WTC11 (cell line): ENCODE measurements at regions not wholly inside any gene's neighbourhood (a gene's known extent, or its start where the extent isn't known, plus 50 kb on each side); places are given as distances from the start of the nearest gene placed in this dataset.

ENCODE experiments used
- ATAC-seq: fragments of 200-7000 bp; cut with Tn5 transposase; 2 replicates; pipeline ENCODE4 v1.10.0; 2021; ENCODE audit warnings: mild to moderate bottlenecking, moderate library complexity
- CTCF ChIA-PET: fragments of 300-600 bp; sonication (Branson Sonifier 250); formaldehyde crosslinking; loops from one replicate; lab custom pipeline; 2021; ENCODE audit warnings: antibody characterized with exemption; lab: Charles Lee
- POLR2A ChIA-PET: fragments of 350-600 bp; sonication (Branson Sonifier 250); formaldehyde crosslinking; loops from one replicate; lab custom pipeline; 2021; ENCODE audit warnings: antibody characterized with exemption; lab: Charles Lee
- DNase-seq: peaks from one replicate; pipeline ENCODE4 v3.0.0; 2021; ENCODE audit warnings: low spot score
- H3K27ac Mint-ChIP-seq: 2 replicates; pipeline ENCODE4 v1.8.0; 2021; ENCODE audit warnings: mixed read lengths
- H3K27me3 Mint-ChIP-seq: 2 replicates; pipeline ENCODE4 v1.8.0; 2021; ENCODE audit warnings: low read depth, mild to moderate bottlenecking, moderate library complexity, mixed read lengths
- H3K36me3 Mint-ChIP-seq: 2 replicates; pipeline ENCODE4 v1.8.0; 2021; ENCODE audit warnings: mixed read lengths
- H3K4me1 Mint-ChIP-seq: 2 replicates; pipeline ENCODE4 v1.8.0; 2022; ENCODE audit warnings: mixed read lengths
- H3K4me3 Mint-ChIP-seq: 2 replicates; pipeline ENCODE4 v1.8.0; 2021; ENCODE audit warnings: mild to moderate bottlenecking, moderate library complexity, mixed read lengths
- H3K9me3 Mint-ChIP-seq: 2 replicates; pipeline ENCODE4 v1.8.0; 2021; ENCODE audit warnings: mixed read lengths
- GABPB1 ChIP-seq: sonication (generic); formaldehyde crosslinking; IDR thresholded peaks from 2 replicates; pipeline ENCODE4 v1.8.1; 2023; ENCODE audit warnings: mild to moderate bottlenecking, missing genetic modification reagents
- OVOL2 ChIP-seq: fragments of 250-450 bp; sonication (Bioruptor Pico); IDR thresholded peaks from 2 replicates; pipeline ENCODE4 v1.9.0; 2021; ENCODE audit warnings: mild to moderate bottlenecking, borderline replicate concordance
- TEAD1 ChIP-seq: sonication (generic); formaldehyde crosslinking; IDR thresholded peaks from 2 replicates; pipeline ENCODE4 v1.8.0; 2022; ENCODE audit warnings: mild to moderate bottlenecking, missing genetic modification reagents
- ZBTB21 ChIP-seq: sonication (generic); formaldehyde crosslinking; IDR thresholded peaks from 2 replicates; pipeline ENCODE4 v1.8.1; 2023; ENCODE audit warnings: mild to moderate bottlenecking, missing genetic modification reagents, borderline replicate concordance
- ZNF396 ChIP-seq: fragments of 250-450 bp; sonication (Bioruptor Pico); IDR thresholded peaks from 2 replicates; pipeline ENCODE4 v1.8.0; 2021; ENCODE audit warnings: mild to moderate bottlenecking, moderate library complexity, borderline replicate concordance
- ZNF671 ChIP-seq: fragments of 250-450 bp; sonication (Bioruptor Pico); IDR thresholded peaks from 2 replicates; pipeline ENCODE4 v1.8.0; 2021; ENCODE audit warnings: mild to moderate bottlenecking
- TF ChIP-seq, protein P1 (sequence below): sonication (generic); formaldehyde crosslinking; IDR thresholded peaks from 2 replicates; pipeline ENCODE4 v1.8.0; 2022; ENCODE audit warnings: mild to moderate bottlenecking, missing genetic modification reagents
- TF ChIP-seq, protein P2 (sequence below): sonication (generic); formaldehyde crosslinking; IDR thresholded peaks from 2 replicates; pipeline ENCODE4 v1.8.1; 2022; ENCODE audit warnings: mild to moderate bottlenecking, moderate library complexity, missing genetic modification reagents
- TF ChIP-seq, protein P3 (sequence below): fragments of 250-450 bp; sonication (Bioruptor Pico); IDR thresholded peaks from 2 replicates; pipeline ENCODE4 v1.9.0; 2021; ENCODE audit warnings: mild to moderate bottlenecking
- TF ChIP-seq, protein P4 (sequence below): sonication (generic); formaldehyde crosslinking; IDR thresholded peaks from 2 replicates; pipeline ENCODE4 v1.8.0; 2023; ENCODE audit warnings: missing genetic modification reagents
- TF ChIP-seq, protein P5 (sequence below): fragments of 250-450 bp; sonication (Bioruptor Pico); IDR thresholded peaks from 2 replicates; pipeline ENCODE4 v1.9.0; 2021; ENCODE audit warnings: mild to moderate bottlenecking, borderline replicate concordance
- TF ChIP-seq, protein P6 (sequence below): sonication (generic); formaldehyde crosslinking; IDR thresholded peaks from 2 replicates; pipeline ENCODE4 v1.8.0; 2022; ENCODE audit warnings: mild to moderate bottlenecking, missing genetic modification reagents
- TF ChIP-seq, protein P7 (sequence below): fragments of 250-450 bp; sonication (Bioruptor Pico); IDR thresholded peaks from 2 replicates; pipeline ENCODE4 v1.9.0; 2021; ENCODE audit warnings: mild to moderate bottlenecking
- TF ChIP-seq, protein P8 (sequence below): sonication (generic); formaldehyde crosslinking; IDR thresholded peaks from 2 replicates; pipeline ENCODE4 v1.8.0; 2023; ENCODE audit warnings: mild to moderate bottlenecking, missing genetic modification reagents

DNA sequence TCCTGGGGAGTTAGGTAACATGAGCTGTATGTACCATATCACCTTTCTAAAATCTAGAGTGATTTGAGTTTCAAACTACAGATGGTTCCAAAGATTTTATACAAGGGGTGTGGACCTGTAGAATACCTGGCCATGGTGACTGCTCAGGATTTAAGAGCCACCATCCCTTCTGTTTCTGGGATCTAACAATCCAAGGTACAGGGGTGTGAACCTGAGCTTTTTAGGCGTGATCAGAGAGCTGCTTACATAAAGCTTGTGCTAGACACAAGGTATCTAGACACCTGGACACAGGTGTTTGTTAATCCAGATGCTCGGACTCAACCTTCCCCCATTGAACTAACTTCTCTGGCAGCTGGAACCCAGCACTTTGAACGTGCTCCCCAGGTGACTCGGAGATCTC, 516.4 kb downstream of the RPS24 start (continued):
- TF ChIP-seq, protein P1, sequence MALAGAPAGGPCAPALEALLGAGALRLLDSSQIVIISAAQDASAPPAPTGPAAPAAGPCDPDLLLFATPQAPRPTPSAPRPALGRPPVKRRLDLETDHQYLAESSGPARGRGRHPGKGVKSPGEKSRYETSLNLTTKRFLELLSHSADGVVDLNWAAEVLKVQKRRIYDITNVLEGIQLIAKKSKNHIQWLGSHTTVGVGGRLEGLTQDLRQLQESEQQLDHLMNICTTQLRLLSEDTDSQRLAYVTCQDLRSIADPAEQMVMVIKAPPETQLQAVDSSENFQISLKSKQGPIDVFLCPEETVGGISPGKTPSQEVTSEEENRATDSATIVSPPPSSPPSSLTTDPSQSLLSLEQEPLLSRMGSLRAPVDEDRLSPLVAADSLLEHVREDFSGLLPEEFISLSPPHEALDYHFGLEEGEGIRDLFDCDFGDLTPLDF (CRISPR knock-in tag) = no peak
- TF ChIP-seq, protein P2, sequence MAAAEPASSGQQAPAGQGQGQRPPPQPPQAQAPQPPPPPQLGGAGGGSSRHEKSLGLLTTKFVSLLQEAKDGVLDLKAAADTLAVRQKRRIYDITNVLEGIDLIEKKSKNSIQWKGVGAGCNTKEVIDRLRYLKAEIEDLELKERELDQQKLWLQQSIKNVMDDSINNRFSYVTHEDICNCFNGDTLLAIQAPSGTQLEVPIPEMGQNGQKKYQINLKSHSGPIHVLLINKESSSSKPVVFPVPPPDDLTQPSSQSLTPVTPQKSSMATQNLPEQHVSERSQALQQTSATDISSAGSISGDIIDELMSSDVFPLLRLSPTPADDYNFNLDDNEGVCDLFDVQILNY (CRISPR knock-in tag) = no peak
- TF ChIP-seq ZNF396 (CRISPR knock-in tag) = no peak
- TF ChIP-seq, protein P3, sequence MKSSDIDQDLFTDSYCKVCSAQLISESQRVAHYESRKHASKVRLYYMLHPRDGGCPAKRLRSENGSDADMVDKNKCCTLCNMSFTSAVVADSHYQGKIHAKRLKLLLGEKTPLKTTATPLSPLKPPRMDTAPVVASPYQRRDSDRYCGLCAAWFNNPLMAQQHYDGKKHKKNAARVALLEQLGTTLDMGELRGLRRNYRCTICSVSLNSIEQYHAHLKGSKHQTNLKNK (CRISPR knock-in tag) = no peak

DNA sequence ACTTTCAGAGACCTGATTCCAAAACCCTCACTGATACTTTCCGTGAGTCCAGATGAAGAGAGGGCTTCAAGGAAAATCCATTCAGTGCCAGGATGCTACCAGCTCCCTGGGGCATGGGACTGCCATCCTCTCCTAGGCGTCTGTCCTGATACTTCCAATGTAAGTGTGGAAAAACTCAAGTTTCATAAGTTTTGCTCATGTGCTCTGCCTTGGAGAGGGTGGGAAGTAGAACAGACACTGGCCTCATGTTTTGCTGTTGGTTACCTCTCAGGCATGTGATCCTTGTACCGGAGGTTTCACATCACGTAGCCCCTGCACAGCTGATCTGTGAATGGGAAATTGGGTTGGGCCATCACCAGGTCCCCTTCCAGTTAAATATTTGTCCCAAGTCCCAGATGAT, 517.1 kb downstream of the RPS24 start:
- CTCF ChIA-PET = no interaction called here
- Mint-ChIP-seq H3K27ac (no peak overlapping the region), H3K9me3 (peaks cover 10% of the 10 kb centered on the region), H3K27me3 (peaks cover 32% of the 10 kb centered on the region), H3K4me1 (peaks cover 49% of the 10 kb centered on the region), H3K4me3 (no peak overlapping the region), H3K36me3 (no peaks in the 10 kb centered on the region)
- DNase-seq (no peak), ATAC-seq (no peak)
- TF ChIP-seq GABPB1 (CRISPR knock-in tag) (0 out of 2 replicates have a peak, but pooled peaks have one; percentile 14), ZBTB21 (CRISPR knock-in tag) (no peak)
- TF ChIP-seq, protein P1 (CRISPR knock-in tag) = no peak
- POLR2A ChIA-PET = no interaction called here

DNA sequence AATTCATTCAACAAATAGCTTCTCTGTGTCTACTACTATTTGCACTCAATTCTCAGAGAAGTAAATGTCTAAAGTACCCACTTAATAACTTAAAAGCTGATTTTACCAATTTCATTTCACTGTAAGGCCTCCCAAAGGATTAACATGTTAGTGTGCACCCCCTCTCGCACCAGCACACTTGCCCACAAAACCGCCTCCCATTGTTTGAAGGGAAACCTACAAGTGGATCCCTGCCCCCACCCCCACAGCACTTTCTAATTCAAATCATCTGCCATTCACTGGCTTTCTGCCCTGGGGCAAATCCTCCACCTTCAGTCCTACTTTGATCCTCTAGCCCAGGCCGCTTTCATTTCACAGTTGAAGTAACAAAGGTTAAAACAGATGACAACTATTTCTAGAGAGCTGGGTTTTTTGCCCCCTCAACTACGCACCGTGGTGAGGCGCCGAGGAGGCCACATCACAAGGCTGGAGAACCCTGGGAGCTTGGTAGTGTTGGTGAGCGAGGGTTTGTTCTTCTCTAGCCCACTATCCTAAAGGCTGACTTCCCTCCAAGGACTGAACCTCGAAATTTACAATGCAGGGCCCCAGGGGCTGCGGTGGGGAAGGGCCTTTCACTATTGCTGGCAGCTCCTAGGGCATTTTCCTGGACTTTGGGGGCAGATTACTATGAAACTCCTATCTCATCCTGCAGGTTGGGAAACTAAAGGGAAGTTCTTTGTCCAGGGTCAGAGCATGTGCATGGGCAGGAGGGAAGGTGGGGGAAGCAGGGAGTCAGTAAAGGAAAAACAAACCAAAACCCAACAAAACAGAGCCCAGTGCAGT, 517.4 kb upstream of the ZMIZ1 start:
- POLR2A ChIA-PET = interaction anchor here (0.6 kb wide), 1 partner anchor 317 kb away, joined by 7 read pairs; no protein-coding TSS in a partner anchor
- peak overlapping the region; percentile 16 for H3K4me3 Mint-ChIP-seq
- peak; percentile 78 for ATAC-seq
- H3K27me3 Mint-ChIP-seq = peaks cover 32% of the 10 kb centered on the region
- DNase-seq = peak; percentile 66
- CTCF ChIA-PET = interaction anchor here (1.4 kb wide), 1 partner anchor 8 kb away, joined by 4 read pairs; no protein-coding TSS in a partner anchor
- peak overlapping the region; percentile 87 for H3K27ac Mint-ChIP-seq
- H3K9me3 Mint-ChIP-seq = peaks cover 10% of the 10 kb centered on the region
- no peaks in the 10 kb centered on the region for H3K36me3 Mint-ChIP-seq
- peaks cover 49% of the 10 kb centered on the region for H3K4me1 Mint-ChIP-seq
- TF ChIP-seq, protein P4, sequence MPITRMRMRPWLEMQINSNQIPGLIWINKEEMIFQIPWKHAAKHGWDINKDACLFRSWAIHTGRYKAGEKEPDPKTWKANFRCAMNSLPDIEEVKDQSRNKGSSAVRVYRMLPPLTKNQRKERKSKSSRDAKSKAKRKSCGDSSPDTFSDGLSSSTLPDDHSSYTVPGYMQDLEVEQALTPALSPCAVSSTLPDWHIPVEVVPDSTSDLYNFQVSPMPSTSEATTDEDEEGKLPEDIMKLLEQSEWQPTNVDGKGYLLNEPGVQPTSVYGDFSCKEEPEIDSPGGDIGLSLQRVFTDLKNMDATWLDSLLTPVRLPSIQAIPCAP = no peak
- TF ChIP-seq, protein P5, sequence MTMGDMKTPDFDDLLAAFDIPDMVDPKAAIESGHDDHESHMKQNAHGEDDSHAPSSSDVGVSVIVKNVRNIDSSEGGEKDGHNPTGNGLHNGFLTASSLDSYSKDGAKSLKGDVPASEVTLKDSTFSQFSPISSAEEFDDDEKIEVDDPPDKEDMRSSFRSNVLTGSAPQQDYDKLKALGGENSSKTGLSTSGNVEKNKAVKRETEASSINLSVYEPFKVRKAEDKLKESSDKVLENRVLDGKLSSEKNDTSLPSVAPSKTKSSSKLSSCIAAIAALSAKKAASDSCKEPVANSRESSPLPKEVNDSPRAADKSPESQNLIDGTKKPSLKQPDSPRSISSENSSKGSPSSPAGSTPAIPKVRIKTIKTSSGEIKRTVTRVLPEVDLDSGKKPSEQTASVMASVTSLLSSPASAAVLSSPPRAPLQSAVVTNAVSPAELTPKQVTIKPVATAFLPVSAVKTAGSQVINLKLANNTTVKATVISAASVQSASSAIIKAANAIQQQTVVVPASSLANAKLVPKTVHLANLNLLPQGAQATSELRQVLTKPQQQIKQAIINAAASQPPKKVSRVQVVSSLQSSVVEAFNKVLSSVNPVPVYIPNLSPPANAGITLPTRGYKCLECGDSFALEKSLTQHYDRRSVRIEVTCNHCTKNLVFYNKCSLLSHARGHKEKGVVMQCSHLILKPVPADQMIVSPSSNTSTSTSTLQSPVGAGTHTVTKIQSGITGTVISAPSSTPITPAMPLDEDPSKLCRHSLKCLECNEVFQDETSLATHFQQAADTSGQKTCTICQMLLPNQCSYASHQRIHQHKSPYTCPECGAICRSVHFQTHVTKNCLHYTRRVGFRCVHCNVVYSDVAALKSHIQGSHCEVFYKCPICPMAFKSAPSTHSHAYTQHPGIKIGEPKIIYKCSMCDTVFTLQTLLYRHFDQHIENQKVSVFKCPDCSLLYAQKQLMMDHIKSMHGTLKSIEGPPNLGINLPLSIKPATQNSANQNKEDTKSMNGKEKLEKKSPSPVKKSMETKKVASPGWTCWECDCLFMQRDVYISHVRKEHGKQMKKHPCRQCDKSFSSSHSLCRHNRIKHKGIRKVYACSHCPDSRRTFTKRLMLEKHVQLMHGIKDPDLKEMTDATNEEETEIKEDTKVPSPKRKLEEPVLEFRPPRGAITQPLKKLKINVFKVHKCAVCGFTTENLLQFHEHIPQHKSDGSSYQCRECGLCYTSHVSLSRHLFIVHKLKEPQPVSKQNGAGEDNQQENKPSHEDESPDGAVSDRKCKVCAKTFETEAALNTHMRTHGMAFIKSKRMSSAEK (CRISPR knock-in tag) = no peak
- TF ChIP-seq ZNF671 (CRISPR knock-in tag) (no peak), TEAD1 (CRISPR knock-in tag) (peak; percentile 65; the same call in 1 of the 2 replicates), OVOL2 (no peak)
- TF ChIP-seq, protein P6, sequence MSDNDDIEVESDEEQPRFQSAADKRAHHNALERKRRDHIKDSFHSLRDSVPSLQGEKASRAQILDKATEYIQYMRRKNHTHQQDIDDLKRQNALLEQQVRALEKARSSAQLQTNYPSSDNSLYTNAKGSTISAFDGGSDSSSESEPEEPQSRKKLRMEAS (CRISPR knock-in tag) = peak; percentile 30; the same call in 1 of the 2 replicates
- TF ChIP-seq, protein P7, sequence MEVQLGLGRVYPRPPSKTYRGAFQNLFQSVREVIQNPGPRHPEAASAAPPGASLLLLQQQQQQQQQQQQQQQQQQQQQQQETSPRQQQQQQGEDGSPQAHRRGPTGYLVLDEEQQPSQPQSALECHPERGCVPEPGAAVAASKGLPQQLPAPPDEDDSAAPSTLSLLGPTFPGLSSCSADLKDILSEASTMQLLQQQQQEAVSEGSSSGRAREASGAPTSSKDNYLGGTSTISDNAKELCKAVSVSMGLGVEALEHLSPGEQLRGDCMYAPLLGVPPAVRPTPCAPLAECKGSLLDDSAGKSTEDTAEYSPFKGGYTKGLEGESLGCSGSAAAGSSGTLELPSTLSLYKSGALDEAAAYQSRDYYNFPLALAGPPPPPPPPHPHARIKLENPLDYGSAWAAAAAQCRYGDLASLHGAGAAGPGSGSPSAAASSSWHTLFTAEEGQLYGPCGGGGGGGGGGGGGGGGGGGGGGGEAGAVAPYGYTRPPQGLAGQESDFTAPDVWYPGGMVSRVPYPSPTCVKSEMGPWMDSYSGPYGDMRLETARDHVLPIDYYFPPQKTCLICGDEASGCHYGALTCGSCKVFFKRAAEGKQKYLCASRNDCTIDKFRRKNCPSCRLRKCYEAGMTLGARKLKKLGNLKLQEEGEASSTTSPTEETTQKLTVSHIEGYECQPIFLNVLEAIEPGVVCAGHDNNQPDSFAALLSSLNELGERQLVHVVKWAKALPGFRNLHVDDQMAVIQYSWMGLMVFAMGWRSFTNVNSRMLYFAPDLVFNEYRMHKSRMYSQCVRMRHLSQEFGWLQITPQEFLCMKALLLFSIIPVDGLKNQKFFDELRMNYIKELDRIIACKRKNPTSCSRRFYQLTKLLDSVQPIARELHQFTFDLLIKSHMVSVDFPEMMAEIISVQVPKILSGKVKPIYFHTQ (CRISPR knock-in tag) = no peak
- TF ChIP-seq, protein P8, sequence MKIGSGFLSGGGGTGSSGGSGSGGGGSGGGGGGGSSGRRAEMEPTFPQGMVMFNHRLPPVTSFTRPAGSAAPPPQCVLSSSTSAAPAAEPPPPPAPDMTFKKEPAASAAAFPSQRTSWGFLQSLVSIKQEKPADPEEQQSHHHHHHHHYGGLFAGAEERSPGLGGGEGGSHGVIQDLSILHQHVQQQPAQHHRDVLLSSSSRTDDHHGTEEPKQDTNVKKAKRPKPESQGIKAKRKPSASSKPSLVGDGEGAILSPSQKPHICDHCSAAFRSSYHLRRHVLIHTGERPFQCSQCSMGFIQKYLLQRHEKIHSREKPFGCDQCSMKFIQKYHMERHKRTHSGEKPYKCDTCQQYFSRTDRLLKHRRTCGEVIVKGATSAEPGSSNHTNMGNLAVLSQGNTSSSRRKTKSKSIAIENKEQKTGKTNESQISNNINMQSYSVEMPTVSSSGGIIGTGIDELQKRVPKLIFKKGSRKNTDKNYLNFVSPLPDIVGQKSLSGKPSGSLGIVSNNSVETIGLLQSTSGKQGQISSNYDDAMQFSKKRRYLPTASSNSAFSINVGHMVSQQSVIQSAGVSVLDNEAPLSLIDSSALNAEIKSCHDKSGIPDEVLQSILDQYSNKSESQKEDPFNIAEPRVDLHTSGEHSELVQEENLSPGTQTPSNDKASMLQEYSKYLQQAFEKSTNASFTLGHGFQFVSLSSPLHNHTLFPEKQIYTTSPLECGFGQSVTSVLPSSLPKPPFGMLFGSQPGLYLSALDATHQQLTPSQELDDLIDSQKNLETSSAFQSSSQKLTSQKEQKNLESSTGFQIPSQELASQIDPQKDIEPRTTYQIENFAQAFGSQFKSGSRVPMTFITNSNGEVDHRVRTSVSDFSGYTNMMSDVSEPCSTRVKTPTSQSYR (CRISPR knock-in tag) = 0 out of 2 replicates have a peak, but pooled peaks have one; percentile 50
